C4-2B (cell line): ENCODE measurements at regions not wholly inside any gene's neighbourhood (a gene's known extent, or its start where the extent isn't known, plus 50 kb on each side); places are given as distances from the start of the nearest gene placed in this dataset.

ENCODE experiments used
- H3K27ac ChIP-seq: fragments of 450-650 bp; 2 replicates; pipeline ENCODE4 v1.5.1; 2017
- ZFX ChIP-seq: fragments of 450-650 bp; IDR thresholded peaks from 2 replicates; pipeline ENCODE4 v1.6.1; 2017
- TF ChIP-seq, protein P1 (sequence below): fragments of 450-650 bp; conservative IDR thresholded peaks from 2 replicates; pipeline ENCODE4 v1.5.1; 2017; ENCODE audit warnings: mild to moderate bottlenecking

DNA sequence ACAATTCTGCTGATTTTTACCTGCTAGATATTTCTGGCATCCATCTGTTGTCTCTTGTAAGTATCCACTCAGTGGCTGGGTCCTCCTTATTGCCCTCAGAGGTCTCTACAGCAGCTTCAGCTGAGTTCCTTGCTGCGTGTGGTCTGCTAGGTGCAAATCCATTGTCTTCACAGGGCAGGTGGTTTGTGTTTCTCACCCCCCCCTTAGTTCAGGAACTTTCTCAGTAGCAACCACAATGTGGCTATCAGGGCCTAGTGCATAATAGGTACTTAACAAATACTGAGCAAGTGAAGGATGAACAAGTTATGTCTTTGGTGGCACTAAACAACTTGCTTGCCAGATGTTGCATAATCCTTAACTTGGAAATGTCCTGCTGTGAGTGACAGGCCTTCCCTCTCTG lies 96.7 kb upstream of the KLHL25 start:
- no peak overlapping the region for H3K27ac ChIP-seq
- TF ChIP-seq, protein P1, sequence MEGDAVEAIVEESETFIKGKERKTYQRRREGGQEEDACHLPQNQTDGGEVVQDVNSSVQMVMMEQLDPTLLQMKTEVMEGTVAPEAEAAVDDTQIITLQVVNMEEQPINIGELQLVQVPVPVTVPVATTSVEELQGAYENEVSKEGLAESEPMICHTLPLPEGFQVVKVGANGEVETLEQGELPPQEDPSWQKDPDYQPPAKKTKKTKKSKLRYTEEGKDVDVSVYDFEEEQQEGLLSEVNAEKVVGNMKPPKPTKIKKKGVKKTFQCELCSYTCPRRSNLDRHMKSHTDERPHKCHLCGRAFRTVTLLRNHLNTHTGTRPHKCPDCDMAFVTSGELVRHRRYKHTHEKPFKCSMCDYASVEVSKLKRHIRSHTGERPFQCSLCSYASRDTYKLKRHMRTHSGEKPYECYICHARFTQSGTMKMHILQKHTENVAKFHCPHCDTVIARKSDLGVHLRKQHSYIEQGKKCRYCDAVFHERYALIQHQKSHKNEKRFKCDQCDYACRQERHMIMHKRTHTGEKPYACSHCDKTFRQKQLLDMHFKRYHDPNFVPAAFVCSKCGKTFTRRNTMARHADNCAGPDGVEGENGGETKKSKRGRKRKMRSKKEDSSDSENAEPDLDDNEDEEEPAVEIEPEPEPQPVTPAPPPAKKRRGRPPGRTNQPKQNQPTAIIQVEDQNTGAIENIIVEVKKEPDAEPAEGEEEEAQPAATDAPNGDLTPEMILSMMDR = no peak

DNA sequence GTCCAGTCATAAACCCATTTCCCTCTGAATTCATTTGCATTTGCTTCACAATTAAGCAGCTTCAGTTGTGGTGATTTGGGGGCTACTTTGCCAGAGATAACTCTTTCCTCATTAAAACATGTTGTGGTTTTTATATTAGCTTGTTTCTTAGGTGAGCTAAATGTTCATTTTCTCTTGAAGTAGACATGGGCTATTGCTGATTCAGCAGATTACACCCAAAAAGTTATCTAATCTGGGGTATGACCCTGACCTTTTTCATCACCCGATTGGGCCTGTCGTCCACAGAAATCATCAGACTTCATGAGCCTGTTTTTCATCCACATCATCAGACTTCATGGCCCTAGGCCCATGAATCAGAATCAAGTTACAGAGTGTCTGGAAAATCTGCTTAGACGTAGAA lies 97.5 kb upstream of the KLHL25 start:
- no peak overlapping the region for H3K27ac ChIP-seq
- TF ChIP-seq, protein P1 = no peak
- no peak for TF ChIP-seq ZFX

DNA sequence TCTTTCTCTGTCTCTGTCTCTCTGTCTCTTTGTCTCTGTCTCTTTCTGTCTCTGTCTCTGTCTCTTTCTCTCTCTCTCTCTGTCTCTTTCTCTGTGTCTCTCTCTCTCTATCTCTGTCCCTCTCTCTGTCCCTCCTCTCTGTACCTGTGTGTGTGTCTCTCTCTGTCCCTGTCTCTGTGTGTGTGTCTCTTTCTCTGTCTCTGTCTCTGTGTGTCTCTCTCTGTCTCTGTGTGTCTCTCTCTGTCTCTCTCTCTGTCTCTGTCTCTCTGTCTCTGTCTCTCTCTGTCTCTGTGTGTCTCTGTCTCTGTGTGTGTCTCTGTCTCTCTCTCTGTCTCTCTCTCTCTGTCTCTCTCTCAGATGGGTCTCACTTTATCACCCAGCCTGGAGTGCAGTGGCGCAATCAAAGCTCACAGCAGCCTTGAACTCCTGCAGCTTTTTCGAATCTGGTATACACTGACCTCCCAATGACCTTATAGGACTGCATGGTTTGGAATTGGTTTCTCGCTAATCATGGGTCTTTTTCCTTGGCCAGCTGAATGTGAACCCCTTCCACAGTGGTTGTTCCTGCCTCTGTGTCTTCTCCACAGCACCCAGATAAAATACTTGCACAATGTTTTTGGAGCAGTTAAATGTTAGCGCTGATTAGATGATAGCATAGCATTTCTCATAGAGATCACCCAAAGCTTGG lies 102.6 kb upstream of the KLHL25 start:
- TF ChIP-seq, protein P1 = no peak
- no peak for TF ChIP-seq ZFX
- H3K27ac ChIP-seq = no peak overlapping the region

DNA sequence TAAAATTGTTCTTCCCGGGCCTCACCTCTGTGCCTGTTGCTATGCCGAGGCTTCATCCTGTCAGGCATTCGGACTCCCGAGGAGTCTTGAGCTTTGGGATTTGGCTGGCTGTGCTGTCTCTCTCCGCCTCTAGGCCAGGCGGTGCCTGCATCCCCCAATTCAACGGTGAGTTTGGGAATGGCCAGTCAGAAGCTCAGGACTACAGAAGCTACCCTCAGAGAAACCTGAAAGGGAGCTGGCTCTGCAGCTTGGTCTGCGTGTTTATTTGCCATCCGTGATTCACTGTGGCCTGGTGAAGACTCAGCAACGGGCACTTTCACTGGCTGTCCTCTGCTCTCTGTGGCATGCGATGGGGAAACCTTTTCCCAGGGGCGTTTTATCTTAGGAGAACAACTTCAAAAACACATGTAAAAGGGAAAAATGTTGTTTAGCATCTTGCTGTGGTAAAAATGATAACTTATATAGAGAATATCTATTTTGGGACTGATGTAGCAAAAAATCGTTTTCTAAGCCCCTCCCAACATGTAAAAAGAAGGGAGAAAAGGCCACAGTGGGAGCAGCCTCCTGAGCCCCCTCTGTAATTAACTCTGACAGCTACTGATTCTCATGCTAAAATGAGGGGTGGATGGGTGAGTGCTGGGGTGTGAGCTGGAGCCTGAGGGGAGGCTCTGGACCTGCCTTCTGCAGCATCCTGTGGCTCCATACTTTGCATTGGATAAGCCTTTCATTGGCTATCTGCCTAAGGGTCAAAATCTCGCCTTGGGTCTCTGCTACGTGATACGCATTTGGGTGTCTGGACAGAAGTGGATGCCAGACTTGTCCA lies 103.4 kb upstream of the KLHL25 start:
- no peak overlapping the region for H3K27ac ChIP-seq
- TF ChIP-seq, protein P1 = no peak
- TF ChIP-seq ZFX = no peak

DNA sequence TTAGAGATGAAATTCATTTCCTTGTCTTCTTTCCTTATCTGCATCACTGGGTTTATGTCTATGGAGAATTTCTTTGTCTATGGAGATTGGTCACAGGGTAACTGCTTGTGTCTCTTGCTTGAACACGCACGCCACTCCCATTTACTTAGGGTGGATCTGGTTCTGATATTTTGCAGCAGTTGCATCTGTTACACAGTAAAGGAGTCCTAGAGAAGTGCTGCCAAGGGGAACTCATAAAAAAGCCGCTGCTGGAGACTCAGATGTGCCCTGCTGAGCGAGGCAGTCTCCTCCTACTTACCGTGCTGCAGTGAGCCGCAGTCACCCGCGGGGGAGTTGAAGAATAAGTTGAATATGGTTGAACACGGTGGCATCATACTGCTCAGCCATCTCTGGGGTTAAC lies 105.2 kb upstream of the KLHL25 start:
- H3K27ac ChIP-seq = no peak overlapping the region
- TF ChIP-seq, protein P1 = no peak
- TF ChIP-seq ZFX = no peak

DNA sequence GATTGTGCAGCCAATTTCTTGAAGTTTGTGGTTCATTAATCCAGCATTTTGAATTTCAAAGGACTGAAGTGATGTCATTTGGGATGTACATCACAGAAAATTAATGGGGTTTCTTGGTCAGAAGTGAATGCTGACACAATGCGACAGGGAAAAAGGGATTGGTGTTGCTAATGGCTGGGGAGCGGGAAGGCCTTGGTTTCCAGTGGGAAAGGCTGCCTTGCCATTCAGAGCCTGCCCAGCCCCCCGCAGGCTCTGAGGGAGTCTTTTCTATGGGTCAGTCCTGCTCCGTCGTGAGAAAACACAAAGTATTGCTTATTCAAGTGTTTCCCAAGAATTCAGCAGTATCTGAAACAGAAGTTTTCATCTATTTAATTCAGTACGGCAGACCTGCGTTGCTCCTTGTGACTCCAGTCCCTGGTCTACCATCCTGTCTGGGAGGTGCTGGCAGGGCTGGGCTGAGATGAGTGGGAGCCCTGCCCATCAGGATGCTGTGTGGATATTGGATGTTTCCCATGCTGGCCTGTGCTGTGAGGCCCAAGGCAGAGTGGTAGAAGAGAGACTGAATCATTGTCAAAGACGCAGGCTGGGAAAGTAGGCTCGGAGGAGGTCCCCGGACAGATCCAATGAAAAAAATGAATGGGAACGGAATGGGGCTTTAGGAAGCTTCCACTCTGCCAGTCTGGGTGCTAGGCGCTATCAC lies 111.2 kb upstream of the KLHL25 start:
- no peak overlapping the region for H3K27ac ChIP-seq
- TF ChIP-seq, protein P1 = no peak
- TF ChIP-seq ZFX = no peak

DNA sequence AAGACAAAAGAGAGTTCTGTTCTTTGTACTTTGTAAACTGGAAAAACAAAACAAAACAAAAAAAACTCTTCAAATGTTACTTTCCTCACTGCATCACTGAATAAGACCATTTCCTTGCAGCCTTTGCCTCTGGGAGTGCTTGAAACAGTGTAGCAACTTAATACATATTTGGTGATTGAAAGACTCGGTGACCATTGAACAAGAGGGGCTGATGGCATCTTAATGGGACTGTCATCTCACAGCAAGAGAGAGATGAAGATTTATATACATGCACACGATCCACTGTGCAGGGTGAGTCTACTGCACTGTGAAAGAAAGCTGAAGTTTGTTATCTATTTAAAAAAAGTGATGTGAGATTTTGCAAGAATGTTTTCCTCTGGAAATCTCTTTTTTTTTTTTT lies 111.9 kb upstream of the KLHL25 start:
- TF ChIP-seq ZFX = no peak
- TF ChIP-seq, protein P1 = no peak
- no peak overlapping the region for H3K27ac ChIP-seq
